Erythroblast (primary cell): ENCODE measurements at regions not wholly inside any gene's neighbourhood (a gene's known extent, or its start where the extent isn't known, plus 50 kb on each side); places are given as distances from the start of the nearest gene placed in this dataset.

ENCODE experiments used
- GATA1 ChIP-seq: IDR thresholded peaks from 2 replicates; pipeline ENCODE4 v1.6.1; 2011; ENCODE audit warnings: low read depth, mild to moderate bottlenecking, control low read depth, low read length, moderate library complexity
- POLR2A ChIP-seq: IDR thresholded peaks from 2 replicates; pipeline ENCODE4 v1.6.1; 2011; ENCODE audit warnings: mild to moderate bottlenecking, low read length

- TF ChIP-seq POLR2A (no peak), GATA1 (no peak)
Measured at GRCh38 chr17:45645330-45645729, 138.8 kb upstream of the CRHR1 start.
